ENCODE measurements at regions not wholly inside any gene's neighbourhood (a gene's known extent, or its start where the extent isn't known, plus 50 kb on each side); places are given as distances from the start of the nearest gene placed in this dataset.
"Not testable (repeated sequence)": the region's sequence is repeated elsewhere in the genome, so short reads cannot be mapped to it uniquely, and the experiment has no call there.

DNA sequence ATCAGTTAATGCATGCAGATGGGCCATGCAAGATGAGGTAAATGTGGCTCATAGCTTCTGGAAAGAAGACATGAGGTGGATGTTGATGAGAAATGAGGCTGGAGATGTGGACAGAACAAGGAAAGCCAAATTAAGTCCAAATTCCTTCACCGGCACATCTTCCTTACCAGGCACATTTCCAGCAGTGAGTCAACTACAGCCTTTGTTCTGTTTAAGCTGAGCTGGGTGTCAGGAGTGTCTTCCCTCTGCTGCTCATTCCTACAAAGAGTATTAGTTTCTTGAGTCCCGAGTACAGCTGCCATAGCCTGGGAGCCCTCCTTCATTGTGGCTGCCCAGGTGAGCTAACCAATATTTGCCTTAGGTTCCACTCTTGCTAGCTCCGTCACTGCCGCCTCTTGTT, 945.0 kb downstream of the SLC4A3 start:
- no peak overlapping the region for H3K9ac ChIP-seq (ENCODE audit: low read depth, low read length)
- no peak overlapping the region for H3K4me3 ChIP-seq (ENCODE audit: low read length)
- H3K27me3 ChIP-seq (ENCODE audit: insufficient read depth, low read length) = no peaks in the 10 kb centered on the region
- H3K27ac ChIP-seq (ENCODE audit: low read length) = no peak overlapping the region
- H3K9me3 ChIP-seq (ENCODE audit: insufficient read depth, low read depth, low read length) = no peaks in the 10 kb centered on the region
- no peaks in the 10 kb centered on the region for H3K36me3 ChIP-seq (ENCODE audit: insufficient read depth, low read depth, low read length)
- H3K4me1 ChIP-seq (ENCODE audit: insufficient read depth, low read length) = peaks cover 3% of the 10 kb centered on the region; the same call in 1 of the 2 replicates

DNA sequence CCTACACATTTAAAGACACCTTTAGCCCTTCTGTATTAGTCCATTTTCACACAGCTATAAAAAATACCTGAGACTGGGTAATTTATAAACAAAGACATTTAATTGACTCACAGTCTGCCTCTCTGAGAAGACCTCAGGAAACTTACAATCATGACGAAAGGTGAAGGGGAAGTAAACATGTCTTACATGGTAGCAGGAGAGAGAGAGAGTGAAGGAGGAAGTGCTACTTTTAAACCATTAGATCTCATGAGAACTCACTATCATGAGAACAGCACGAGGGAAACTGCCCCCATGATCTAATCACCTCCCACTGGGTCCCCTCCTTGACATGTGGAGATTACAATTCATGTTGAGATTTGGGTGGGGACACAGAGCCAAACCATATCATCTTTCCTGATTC, 946.6 kb downstream of the SLC4A3 start:
- Histone ChIP-seq H3K4me3 (ENCODE audit: low read length) (no peak overlapping the region), H3K27ac (ENCODE audit: low read length) (no peak overlapping the region), H3K9me3 (ENCODE audit: insufficient read depth, low read depth, low read length) (no peaks in the 10 kb centered on the region), H3K4me1 (ENCODE audit: insufficient read depth, low read length) (peaks cover 3% of the 10 kb centered on the region; the same call in 1 of the 2 replicates), H3K36me3 (ENCODE audit: insufficient read depth, low read depth, low read length) (no peaks in the 10 kb centered on the region), H3K9ac (ENCODE audit: low read depth, low read length) (no peak overlapping the region), H3K27me3 (ENCODE audit: insufficient read depth, low read length) (no peaks in the 10 kb centered on the region)

DNA sequence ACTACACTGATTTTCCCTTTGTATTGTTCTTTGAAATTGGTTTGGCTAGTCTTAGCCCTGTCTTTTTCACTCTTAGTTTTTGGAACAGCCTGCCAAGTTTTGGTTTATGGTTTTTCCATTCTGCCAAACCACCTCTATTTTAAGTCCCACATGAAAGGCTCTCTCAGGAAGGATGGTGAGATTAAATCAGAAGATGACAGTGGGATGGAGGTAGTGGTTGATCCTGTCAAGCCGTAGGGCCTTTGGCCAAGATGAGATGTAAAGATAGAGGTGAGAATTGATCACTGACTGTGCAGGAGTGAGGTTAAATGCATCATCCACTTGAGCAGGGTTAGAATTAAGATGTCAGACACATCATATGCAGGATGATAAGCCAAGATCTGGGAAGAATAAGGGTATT, 948.5 kb downstream of the SLC4A3 start:
- H3K27me3 ChIP-seq (ENCODE audit: insufficient read depth, low read length) = no peaks in the 10 kb centered on the region
- H3K36me3 ChIP-seq (ENCODE audit: insufficient read depth, low read depth, low read length) = no peaks in the 10 kb centered on the region
- H3K4me3 ChIP-seq (ENCODE audit: low read length) = no peak overlapping the region
- H3K9me3 ChIP-seq (ENCODE audit: insufficient read depth, low read depth, low read length) = no peaks in the 10 kb centered on the region
- no peak overlapping the region for H3K27ac ChIP-seq (ENCODE audit: low read length)
- no peak overlapping the region for H3K9ac ChIP-seq (ENCODE audit: low read depth, low read length)
- H3K4me1 ChIP-seq (ENCODE audit: insufficient read depth, low read length) = no peaks in the 10 kb centered on the region

DNA sequence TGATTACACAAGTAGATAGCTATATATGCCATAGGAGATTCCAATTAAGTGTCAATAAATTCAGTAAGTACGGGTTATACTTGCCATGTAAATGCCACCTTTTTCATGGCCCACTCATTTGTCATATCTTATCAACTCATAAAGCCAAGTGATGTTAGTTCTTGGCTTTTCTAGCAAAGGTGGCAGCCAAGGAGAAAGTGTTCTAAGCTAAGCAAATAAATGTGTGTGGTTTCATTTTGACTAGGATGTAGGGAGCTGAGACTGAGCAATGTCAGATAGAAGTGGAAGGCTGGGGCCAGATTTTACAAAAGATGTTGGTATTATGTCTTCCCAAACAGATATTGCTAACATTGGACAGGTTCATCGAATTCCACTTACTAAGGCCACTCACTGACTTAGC, 952.0 kb downstream of the SLC4A3 start:
- Histone ChIP-seq H3K36me3 (ENCODE audit: insufficient read depth, low read depth, low read length) (no peaks in the 10 kb centered on the region), H3K4me3 (ENCODE audit: low read length) (no peak overlapping the region), H3K9me3 (ENCODE audit: insufficient read depth, low read depth, low read length) (no peaks in the 10 kb centered on the region), H3K27me3 (ENCODE audit: insufficient read depth, low read length) (no peaks in the 10 kb centered on the region), H3K9ac (ENCODE audit: low read depth, low read length) (no peak overlapping the region), H3K27ac (ENCODE audit: low read length) (no peak overlapping the region), H3K4me1 (ENCODE audit: insufficient read depth, low read length) (no peaks in the 10 kb centered on the region)

DNA sequence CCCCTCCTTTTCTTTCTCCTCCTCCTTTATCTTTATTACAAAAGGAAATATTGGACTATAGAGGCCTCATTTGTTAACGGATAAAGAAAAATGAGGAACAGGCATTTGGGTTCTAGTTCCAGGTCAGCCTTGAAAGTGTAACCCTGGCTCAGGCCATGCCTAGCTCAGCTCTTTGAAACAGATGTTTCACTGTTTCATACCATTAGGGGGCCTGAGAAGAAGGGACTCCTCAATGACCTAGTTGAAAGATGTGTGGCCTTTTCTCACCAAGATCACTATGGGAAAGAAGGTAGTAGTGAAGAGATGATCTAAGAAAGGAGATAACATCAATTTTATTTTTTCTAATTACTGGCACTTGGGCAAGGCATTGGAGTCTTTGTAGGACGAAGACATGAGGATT, 952.7 kb downstream of the SLC4A3 start:
- no peak overlapping the region for H3K9ac ChIP-seq (ENCODE audit: low read depth, low read length)
- no peaks in the 10 kb centered on the region for H3K36me3 ChIP-seq (ENCODE audit: insufficient read depth, low read depth, low read length)
- H3K27me3 ChIP-seq (ENCODE audit: insufficient read depth, low read length) = no peaks in the 10 kb centered on the region
- H3K4me1 ChIP-seq (ENCODE audit: insufficient read depth, low read length) = no peaks in the 10 kb centered on the region
- no peak overlapping the region for H3K4me3 ChIP-seq (ENCODE audit: low read length)
- no peaks in the 10 kb centered on the region for H3K9me3 ChIP-seq (ENCODE audit: insufficient read depth, low read depth, low read length)
- H3K27ac ChIP-seq (ENCODE audit: low read length) = no peak overlapping the region

DNA sequence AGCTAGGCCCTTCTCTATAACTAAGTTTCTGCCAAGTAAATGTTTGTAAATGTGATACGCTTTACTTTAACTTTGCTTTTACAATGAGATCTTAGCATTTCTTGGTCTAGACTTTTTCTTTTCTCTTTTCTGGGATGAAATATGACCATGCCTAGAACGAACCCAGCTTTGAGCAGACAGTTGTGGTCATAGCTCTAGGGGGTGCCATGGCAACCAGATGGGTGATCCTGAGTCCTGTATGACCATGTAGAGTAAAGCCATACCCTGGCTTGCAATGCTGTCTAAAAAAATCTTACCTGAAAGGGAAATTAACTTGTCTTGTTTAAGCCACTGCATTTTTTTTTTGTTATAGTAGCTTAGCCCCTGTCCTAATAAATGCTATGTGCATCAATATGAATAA, 956.3 kb downstream of the SLC4A3 start:
- Histone ChIP-seq H3K4me3 (ENCODE audit: low read length) (no peak overlapping the region), H3K27ac (ENCODE audit: low read length) (no peak overlapping the region), H3K9ac (ENCODE audit: low read depth, low read length) (no peak overlapping the region), H3K36me3 (ENCODE audit: insufficient read depth, low read depth, low read length) (no peaks in the 10 kb centered on the region), H3K27me3 (ENCODE audit: insufficient read depth, low read length) (no peaks in the 10 kb centered on the region), H3K4me1 (ENCODE audit: insufficient read depth, low read length) (no peaks in the 10 kb centered on the region), H3K9me3 (ENCODE audit: insufficient read depth, low read depth, low read length) (no peaks in the 10 kb centered on the region)

DNA sequence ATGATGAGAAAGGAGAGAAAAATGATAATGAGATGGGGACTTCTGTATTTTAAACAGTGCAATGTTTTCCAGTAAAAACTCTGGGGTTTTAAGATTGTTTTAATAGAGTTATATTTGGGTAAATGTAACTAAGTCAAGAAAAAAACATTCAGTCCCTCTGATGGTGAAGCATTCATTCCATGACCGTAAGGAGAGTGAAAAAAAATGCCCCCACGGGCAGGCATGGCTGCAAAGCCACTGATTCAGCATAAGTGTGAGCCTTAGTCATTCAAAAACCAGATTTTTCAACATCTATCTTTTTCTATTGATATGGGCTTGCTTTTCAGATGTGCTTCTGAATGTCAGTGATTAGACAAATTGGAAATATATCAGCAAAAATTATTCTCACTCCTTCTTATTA, 957.8 kb downstream of the SLC4A3 start:
- no peak overlapping the region for H3K9ac ChIP-seq (ENCODE audit: low read depth, low read length)
- no peaks in the 10 kb centered on the region for H3K9me3 ChIP-seq (ENCODE audit: insufficient read depth, low read depth, low read length)
- no peak overlapping the region for H3K4me3 ChIP-seq (ENCODE audit: low read length)
- H3K27ac ChIP-seq (ENCODE audit: low read length) = no peak overlapping the region
- no peaks in the 10 kb centered on the region for H3K4me1 ChIP-seq (ENCODE audit: insufficient read depth, low read length)
- no peaks in the 10 kb centered on the region for H3K27me3 ChIP-seq (ENCODE audit: insufficient read depth, low read length)
- no peaks in the 10 kb centered on the region for H3K36me3 ChIP-seq (ENCODE audit: insufficient read depth, low read depth, low read length)

DNA sequence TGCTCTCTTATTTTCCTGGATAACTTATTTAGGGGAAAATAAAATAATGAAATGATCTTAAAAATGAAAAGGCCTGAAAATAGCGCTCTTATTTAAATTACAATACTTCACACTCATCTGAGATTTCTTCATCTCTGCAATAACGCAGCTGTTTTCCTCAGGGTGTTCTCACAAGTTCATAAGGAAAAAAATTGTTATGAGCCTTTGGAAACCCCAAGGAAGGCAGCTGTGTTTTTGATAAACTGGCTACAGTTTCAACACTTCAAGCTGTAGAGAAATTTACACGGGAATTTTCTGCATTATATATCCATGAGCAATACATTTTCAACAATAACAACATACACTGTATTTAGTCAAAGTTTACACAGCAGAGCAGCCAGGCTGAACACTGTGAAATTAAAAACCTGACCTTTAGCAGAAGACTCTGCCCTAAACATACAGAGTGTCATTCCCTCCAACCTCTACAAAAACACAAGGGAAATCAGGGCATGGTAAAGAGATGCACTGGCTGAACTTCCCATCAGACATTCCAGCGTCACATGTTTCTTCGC, 959.6 kb downstream of the SLC4A3 start:
- H3K27me3 ChIP-seq (ENCODE audit: insufficient read depth, low read length) = no peaks in the 10 kb centered on the region
- no peak overlapping the region for H3K27ac ChIP-seq (ENCODE audit: low read length)
- H3K4me3 ChIP-seq (ENCODE audit: low read length) = no peak overlapping the region
- no peak overlapping the region for H3K9ac ChIP-seq (ENCODE audit: low read depth, low read length)
- no peaks in the 10 kb centered on the region for H3K9me3 ChIP-seq (ENCODE audit: insufficient read depth, low read depth, low read length)
- H3K36me3 ChIP-seq (ENCODE audit: insufficient read depth, low read depth, low read length) = no peaks in the 10 kb centered on the region
- no peaks in the 10 kb centered on the region for H3K4me1 ChIP-seq (ENCODE audit: insufficient read depth, low read length)

DNA sequence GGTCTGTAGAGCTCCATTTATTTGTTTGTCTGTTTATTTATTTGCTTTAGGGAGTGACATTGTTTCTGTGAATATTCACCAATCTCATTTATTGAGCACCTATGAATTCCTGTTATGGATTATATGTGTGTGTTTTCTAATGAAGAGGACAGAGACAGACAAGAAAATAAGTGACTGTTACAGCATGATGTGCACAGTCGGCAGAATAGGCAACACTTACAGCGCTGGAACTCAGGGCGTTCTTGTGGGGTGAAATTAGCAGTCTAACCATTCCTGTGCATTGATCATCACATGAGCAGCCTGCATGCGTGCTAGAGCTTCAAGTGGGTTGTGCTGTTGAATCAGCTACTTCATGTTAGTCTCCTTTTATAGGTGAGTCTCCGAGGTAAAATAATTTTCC, 960.7 kb downstream of the SLC4A3 start:
- H3K4me1 ChIP-seq (ENCODE audit: insufficient read depth, low read length) = no peaks in the 10 kb centered on the region
- no peaks in the 10 kb centered on the region for H3K36me3 ChIP-seq (ENCODE audit: insufficient read depth, low read depth, low read length)
- H3K9me3 ChIP-seq (ENCODE audit: insufficient read depth, low read depth, low read length) = no peaks in the 10 kb centered on the region
- H3K4me3 ChIP-seq (ENCODE audit: low read length) = no peak overlapping the region
- no peaks in the 10 kb centered on the region for H3K27me3 ChIP-seq (ENCODE audit: insufficient read depth, low read length)
- H3K9ac ChIP-seq (ENCODE audit: low read depth, low read length) = no peak overlapping the region
- H3K27ac ChIP-seq (ENCODE audit: low read length) = no peak overlapping the region

DNA sequence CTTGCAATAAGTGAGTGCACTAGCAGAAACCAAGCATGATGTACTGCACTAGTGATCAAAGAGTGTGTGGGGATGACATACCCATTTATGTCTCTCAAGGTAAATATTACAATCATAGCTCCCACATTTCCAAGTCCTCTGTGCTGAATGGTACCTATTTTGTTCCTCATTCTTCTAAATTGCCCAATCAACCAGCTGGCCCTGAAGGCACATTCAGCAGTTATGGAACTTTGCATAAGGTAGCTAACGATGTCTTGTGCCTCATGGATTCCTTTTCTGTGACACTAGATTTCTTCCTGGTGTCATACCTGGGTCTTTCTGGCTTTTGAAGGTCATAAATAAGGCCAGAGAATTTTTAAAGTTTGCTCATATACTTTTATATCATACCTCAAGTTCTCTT, 963.0 kb downstream of the SLC4A3 start:
- no peaks in the 10 kb centered on the region for H3K4me1 ChIP-seq (ENCODE audit: insufficient read depth, low read length)

DNA sequence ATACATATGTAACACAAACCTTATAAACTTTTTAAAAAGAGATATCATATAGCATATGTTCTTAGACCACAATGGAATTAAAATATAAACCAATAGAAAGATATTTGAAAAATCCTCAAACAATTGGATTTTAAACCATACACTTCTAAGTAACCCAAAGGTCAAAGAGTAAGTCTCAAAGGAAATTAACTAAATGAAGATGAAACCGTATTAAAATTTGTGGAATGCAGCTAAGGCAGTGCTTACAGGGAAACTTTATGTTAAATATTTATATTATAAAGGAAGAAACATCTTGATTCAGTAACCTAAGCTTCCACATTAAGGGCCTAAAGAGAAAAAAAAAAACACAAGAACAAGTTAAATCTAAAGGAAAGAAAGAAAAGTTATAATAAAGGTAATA, 966.1 kb downstream of the SLC4A3 start:
- no peaks in the 10 kb centered on the region for H3K36me3 ChIP-seq (ENCODE audit: insufficient read depth, low read depth, low read length)

More for the DNA sequence above, 963.0 kb downstream of the SLC4A3 start:
- Histone ChIP-seq H3K9ac (ENCODE audit: low read depth, low read length) (no peak overlapping the region), H3K9me3 (ENCODE audit: insufficient read depth, low read depth, low read length) (no peaks in the 10 kb centered on the region), H3K27me3 (ENCODE audit: insufficient read depth, low read length) (no peaks in the 10 kb centered on the region), H3K27ac (ENCODE audit: low read length) (no peak overlapping the region), H3K4me3 (ENCODE audit: low read length) (no peak overlapping the region), H3K36me3 (ENCODE audit: insufficient read depth, low read depth, low read length) (no peaks in the 10 kb centered on the region)

DNA sequence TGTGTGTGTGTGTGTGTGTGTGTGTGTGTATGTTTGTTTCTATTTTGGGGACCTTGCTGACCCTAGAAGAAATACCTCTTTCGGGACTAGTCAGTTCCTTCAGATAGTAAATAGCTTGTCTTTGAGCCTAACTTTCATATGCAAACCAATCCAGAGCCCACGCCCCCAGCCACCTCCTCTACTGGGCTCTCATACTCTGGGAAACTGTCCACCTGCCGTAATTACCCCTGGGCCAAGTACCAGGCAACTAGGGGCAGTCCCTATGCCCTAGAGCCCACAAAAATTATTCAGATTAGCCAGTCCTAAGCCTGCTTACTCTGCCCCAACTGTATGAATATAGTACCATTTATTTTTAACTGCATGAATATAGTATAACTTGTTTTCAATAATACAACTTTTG, 970.4 kb downstream of the EPHA4 start:
- Histone ChIP-seq H3K9me3 (ENCODE audit: insufficient read depth, low read depth, low read length) (no peaks in the 10 kb centered on the region), H3K9ac (ENCODE audit: low read depth, low read length) (no peak overlapping the region), H3K27me3 (ENCODE audit: insufficient read depth, low read length) (no peaks in the 10 kb centered on the region), H3K4me3 (ENCODE audit: low read length) (no peak overlapping the region), H3K36me3 (ENCODE audit: insufficient read depth, low read depth, low read length) (no peaks in the 10 kb centered on the region), H3K27ac (ENCODE audit: low read length) (no peak overlapping the region), H3K4me1 (ENCODE audit: insufficient read depth, low read length) (no peaks in the 10 kb centered on the region)

More for the DNA sequence above, 966.1 kb downstream of the SLC4A3 start:
- H3K27ac ChIP-seq (ENCODE audit: low read length) = no peak overlapping the region
- H3K27me3 ChIP-seq (ENCODE audit: insufficient read depth, low read length) = no peaks in the 10 kb centered on the region
- no peak overlapping the region for H3K4me3 ChIP-seq (ENCODE audit: low read length)
- H3K9me3 ChIP-seq (ENCODE audit: insufficient read depth, low read depth, low read length) = no peaks in the 10 kb centered on the region
- no peaks in the 10 kb centered on the region for H3K4me1 ChIP-seq (ENCODE audit: insufficient read depth, low read length)
- H3K9ac ChIP-seq (ENCODE audit: low read depth, low read length) = no peak overlapping the region

DNA sequence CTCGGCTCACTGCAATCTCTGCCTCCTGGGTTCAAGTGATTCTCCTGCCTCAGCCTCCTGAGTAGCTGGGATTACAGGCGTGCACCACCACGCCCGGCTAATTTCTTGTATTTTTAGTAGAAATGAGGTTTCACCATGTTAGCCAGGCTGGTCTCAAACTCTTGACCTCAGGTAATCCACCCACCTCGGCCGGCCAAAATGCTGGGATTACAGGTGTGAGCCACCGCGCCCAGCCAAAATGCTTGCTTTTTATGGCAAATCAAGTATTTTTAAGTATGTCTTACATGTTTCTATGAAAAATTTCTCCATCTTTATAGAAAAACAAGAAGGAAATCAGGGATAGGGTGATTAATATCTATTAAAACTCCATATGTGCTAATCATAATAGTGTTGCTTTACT, 959.1 kb downstream of the EPHA4 start:
- not testable (repeated sequence) for H3K9ac ChIP-seq (ENCODE audit: low read depth, low read length); H3K27me3 ChIP-seq (ENCODE audit: insufficient read depth, low read length); H3K27ac ChIP-seq (ENCODE audit: low read length); H3K36me3 ChIP-seq (ENCODE audit: insufficient read depth, low read depth, low read length); H3K4me3 ChIP-seq (ENCODE audit: low read length); H3K4me1 ChIP-seq (ENCODE audit: insufficient read depth, low read length); H3K9me3 ChIP-seq (ENCODE audit: insufficient read depth, low read depth, low read length)
